Central memory CD8-positive, alpha-beta T cell (primary cell): ENCODE measurements at regions not wholly inside any gene's neighbourhood (a gene's known extent, or its start where the extent isn't known, plus 50 kb on each side); places are given as distances from the start of the nearest gene placed in this dataset.
"Not testable (repeated sequence)": the region's sequence is repeated elsewhere in the genome, so short reads cannot be mapped to it uniquely, and the experiment has no call there.

ENCODE experiments used
- ATAC-seq: fragments of 150-1000 bp; cut with Tn5 transposase; replicated peaks from 2 replicates; pipeline ENCODE4 v1.10.0; 2022; ENCODE audit warnings: mild to moderate bottlenecking, moderate FRiP score, moderate number of reproducible peaks; ENCODE audit not compliant: poor library complexity, severe bottlenecking; ENCODE audit errors: extremely low read depth
- DNase-seq, 2 donors: peaks; one replicate each; pipeline ENCODE4 v3.0.0; 2021; ENCODE audit warnings: low spot score in 2 of 2
- H3K27ac Mint-ChIP-seq: one replicate; pipeline ENCODE4 v1.8.0; 2022; ENCODE audit warnings: low read depth, mild to moderate bottlenecking, moderate library complexity, mixed read lengths
- H3K27me3 Mint-ChIP-seq: one replicate; pipeline ENCODE4 v1.8.0; 2022; ENCODE audit warnings: mixed read lengths
- H3K36me3 Mint-ChIP-seq: one replicate; pipeline ENCODE4 v1.8.0; 2022; ENCODE audit warnings: mild to moderate bottlenecking, moderate library complexity, mixed read lengths; ENCODE audit not compliant: insufficient read depth
- H3K4me1 Mint-ChIP-seq: one replicate; pipeline ENCODE4 v1.8.0; 2022; ENCODE audit warnings: mixed read lengths
- H3K4me3 Mint-ChIP-seq: one replicate; pipeline ENCODE4 v1.8.0; 2022; ENCODE audit warnings: mild to moderate bottlenecking, moderate library complexity, mixed read lengths
- H3K9me3 Mint-ChIP-seq: one replicate; pipeline ENCODE4 v1.8.0; 2022; ENCODE audit warnings: mixed read lengths

DNA sequence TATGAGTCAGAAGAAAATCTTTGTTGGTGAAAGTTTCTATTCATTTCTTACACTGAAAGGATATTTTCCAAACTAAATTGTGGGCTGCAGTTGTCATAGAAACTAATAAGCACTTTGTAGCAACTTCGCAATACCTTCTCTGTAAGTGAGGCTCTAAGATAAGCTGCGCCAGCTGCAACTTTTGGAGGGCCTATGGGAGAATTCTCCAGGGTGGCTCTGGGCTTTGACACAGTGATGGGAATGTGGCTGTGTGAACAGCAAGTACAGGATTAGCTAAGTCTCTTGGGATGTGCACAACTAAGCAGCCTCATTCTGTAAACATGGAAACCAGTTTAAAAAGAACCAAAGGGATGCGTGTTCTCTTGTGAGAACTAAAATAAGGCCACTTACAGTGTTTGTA lies 124.6 kb upstream of the SGO1 start:
- no peaks in the 10 kb centered on the region for H3K4me1 Mint-ChIP-seq
- H3K9me3 Mint-ChIP-seq: no peaks in the 10 kb centered on the region
- DNase-seq (no peak), ATAC-seq (no peak)
- no peak overlapping the region for H3K4me3 Mint-ChIP-seq
- H3K36me3 Mint-ChIP-seq: no peaks in the 10 kb centered on the region
- H3K27me3 Mint-ChIP-seq: no peaks in the 10 kb centered on the region
- H3K27ac Mint-ChIP-seq: no peak overlapping the region

DNA sequence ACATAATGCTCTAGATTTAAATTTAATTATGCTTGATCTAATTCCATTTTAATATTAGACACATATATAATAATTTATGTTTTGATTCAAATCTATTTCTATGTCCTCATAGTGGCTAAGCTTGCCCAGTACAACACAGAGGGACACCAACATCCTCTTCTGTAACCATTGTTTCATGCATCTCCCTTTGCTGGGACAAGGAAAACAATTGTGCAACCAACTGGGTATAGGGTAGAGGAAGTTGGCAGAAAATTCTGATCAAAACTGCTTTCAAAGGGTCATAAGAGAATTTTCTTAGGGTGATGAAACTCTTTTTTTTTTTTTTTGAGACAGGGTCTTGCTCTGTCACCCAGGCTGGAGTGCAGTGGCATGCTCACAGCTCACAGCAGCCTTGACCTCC lies 121.4 kb upstream of the SGO1 start:
- no peak overlapping the region for H3K27ac Mint-ChIP-seq
- no peaks in the 10 kb centered on the region for H3K36me3 Mint-ChIP-seq
- DNase-seq: no peak
- no peak for ATAC-seq
- H3K27me3 Mint-ChIP-seq: no peaks in the 10 kb centered on the region
- no peaks in the 10 kb centered on the region for H3K4me1 Mint-ChIP-seq
- H3K9me3 Mint-ChIP-seq: no peaks in the 10 kb centered on the region
- H3K4me3 Mint-ChIP-seq: no peak overlapping the region

DNA sequence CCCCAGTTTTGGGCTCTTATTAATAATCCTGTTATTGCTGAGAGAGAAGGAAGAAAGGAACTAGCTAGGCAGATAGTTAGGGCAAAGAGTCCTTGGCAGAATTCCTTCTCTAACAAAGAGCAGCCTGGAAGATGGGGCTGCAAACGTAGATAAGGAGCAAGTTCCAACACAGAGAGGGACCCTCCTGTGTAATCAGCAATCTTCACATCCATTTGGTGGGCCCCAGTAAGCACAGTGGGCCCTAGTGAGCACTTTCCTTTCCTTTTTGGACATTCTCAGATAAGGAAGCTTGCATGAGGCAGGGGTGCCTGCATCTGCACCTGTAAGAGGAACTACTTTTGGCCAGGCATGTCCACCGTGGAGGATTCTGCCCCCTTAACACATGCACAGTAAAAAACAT lies 119.6 kb upstream of the SGO1 start:
- ATAC-seq (no peak), DNase-seq (no peak)
- Mint-ChIP-seq H3K36me3 (no peaks in the 10 kb centered on the region), H3K9me3 (no peaks in the 10 kb centered on the region), H3K27ac (no peak overlapping the region), H3K4me1 (no peaks in the 10 kb centered on the region), H3K4me3 (no peak overlapping the region), H3K27me3 (no peaks in the 10 kb centered on the region)

DNA sequence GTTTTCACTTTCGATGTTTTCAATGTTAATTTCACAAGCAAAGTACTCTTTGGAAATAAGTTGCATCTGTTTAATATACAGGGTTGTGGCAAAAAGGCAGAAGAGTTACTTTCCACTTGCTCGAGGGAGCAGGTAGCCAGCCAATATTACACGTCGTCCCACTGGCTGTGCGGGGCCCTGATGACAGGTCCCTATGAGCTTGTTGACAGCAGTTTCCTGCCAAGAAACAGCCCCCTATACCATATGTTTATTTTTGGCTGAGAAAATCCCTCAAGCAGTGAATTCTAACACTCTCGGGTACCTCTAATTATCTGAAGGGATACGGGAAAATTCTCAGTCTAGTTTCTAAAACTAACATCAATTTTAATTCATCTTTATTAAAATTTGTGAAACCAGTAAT lies 116.8 kb upstream of the SGO1 start:
- ATAC-seq (no peak), DNase-seq (no peak)
- Mint-ChIP-seq H3K27me3 (no peaks in the 10 kb centered on the region), H3K9me3 (no peaks in the 10 kb centered on the region), H3K4me1 (no peaks in the 10 kb centered on the region), H3K36me3 (no peaks in the 10 kb centered on the region), H3K4me3 (no peak overlapping the region), H3K27ac (no peak overlapping the region)

DNA sequence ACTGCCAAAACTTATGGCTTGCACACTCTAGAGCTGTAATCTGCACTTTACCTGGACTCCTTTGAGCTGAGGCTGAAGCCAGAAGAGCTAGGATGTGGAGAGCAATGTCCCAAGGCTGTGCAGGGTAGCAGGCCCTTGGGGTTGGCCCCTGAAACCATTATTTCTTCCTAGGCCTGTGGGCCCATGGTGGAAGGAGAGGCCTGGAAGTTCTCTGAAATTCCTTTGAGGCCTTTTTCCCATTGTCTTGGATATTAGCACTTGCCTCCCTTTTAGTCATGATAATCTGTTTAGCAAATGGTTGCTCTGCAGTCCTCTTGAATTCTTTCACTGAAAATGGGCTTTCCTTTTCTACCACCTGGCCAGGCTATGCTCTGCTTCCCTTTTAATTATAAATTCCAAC lies 102.0 kb upstream of the SGO1 start:
- H3K4me1 Mint-ChIP-seq: no peaks in the 10 kb centered on the region
- H3K36me3 Mint-ChIP-seq: no peaks in the 10 kb centered on the region
- ATAC-seq (no peak), DNase-seq (no peak)
- peaks cover 37% of the 10 kb centered on the region for H3K9me3 Mint-ChIP-seq
- no peaks in the 10 kb centered on the region for H3K27me3 Mint-ChIP-seq
- no peak overlapping the region for H3K27ac Mint-ChIP-seq
- no peak overlapping the region for H3K4me3 Mint-ChIP-seq

DNA sequence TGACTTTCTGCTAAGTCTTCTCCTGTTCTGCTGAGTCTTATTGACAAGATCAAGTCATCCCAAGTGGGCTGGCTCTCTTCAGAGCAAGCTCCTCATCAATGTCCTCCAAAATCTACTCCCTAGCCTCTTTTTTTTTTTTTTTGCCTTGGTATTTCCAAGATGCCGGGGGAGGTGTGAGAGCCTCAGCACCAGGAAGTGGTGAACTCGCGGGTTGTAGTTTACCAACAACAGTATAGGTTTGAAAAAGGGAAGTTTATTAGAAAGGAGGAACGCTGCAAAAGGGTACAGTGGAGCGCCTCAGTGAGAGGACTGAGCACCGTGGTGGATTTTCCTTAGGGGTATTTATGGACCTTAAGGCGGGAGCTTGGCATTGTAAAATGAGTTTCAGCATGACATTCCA lies 94.3 kb upstream of the SGO1 start:
- H3K4me3 Mint-ChIP-seq: no peak overlapping the region
- DNase-seq (no peak), ATAC-seq (no peak)
- H3K27ac Mint-ChIP-seq: peak overlapping the region; percentile 46
- H3K36me3 Mint-ChIP-seq: peaks cover 2% of the 10 kb centered on the region
- H3K9me3 Mint-ChIP-seq: peaks cover 17% of the 10 kb centered on the region
- H3K4me1 Mint-ChIP-seq: peaks cover 7% of the 10 kb centered on the region
- no peaks in the 10 kb centered on the region for H3K27me3 Mint-ChIP-seq

DNA sequence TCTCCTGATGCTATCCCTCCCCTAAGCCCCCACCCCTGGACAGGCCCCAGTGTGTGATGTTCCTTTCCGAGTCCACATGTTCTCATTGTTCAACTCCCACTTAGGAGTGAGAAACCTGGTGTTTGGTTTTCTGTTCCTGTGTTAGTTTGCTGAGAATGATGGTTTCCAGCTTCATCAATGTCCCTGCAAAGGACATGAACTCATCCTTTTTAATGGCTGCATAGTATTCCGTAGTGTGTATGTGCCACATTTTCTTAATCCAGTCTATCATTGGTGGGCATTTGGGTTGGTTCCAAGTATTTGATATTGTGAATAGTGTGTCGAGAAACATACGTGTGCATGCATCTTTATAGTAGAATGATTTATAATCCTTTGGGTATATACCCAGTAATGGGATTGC lies 80.0 kb upstream of the SGO1 start:
- not testable (repeated sequence) for H3K4me1 Mint-ChIP-seq, H3K36me3 Mint-ChIP-seq, DNase-seq, ATAC-seq, H3K27me3 Mint-ChIP-seq, H3K27ac Mint-ChIP-seq, H3K4me3 Mint-ChIP-seq
- H3K9me3 Mint-ChIP-seq: peaks cover 15% of the 10 kb centered on the region

DNA sequence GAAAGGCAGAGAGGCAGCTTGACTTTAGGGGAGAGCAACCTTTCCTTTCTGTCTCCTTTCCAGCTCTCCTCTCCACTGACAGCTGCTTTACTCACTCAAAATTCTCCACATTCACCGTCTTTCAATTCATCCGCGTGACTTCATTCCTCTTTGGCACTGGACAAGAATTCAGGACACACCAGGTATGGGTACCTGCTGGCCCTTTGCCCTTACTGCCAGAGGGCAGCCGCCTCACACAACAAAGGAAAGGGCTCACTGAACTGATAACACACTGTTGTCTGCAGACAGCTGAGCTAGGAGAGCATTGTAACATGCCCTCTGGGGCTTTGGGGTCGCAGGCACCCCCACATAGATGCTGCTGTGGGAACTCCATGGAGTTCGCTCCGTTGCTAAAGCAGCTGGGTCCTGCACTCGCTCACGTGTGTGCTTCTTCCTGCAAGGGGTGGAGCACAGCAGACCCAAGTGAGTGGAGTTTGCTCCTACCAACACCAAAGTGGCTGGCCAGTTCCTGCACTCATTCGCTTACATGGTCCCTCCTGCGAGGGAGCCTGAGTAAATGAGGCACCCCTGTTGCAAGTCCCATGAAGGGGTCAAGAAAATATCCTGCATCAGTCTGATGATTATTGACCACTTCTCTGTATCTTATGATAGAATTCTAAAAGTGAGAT lies 79.0 kb upstream of the SGO1 start:
- Mint-ChIP-seq H3K4me1 (no peaks in the 10 kb centered on the region), H3K27me3 (no peaks in the 10 kb centered on the region), H3K36me3 (no peaks in the 10 kb centered on the region), H3K27ac (no peak overlapping the region), H3K9me3 (peaks cover 15% of the 10 kb centered on the region), H3K4me3 (no peak overlapping the region)
- no peak for ATAC-seq
- DNase-seq: no peak

DNA sequence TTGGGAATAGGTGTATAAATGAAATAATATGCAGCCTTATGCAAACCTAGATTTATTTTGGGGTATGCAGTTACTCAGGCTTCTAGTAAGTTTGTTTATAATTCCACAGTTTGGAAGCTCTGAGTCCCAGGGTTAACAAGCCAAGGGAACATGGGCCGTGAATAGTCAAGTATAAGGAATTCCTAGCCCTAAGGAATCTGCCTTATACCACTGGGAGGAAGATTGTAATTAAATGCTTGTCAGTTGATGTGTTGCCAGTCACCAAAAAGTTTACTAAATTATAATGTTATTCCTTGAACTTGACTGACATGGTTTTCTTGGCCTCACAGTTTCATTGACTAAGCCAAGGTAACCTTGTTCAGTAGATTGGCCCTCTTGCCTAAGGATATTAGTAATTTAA lies 72.4 kb upstream of the SGO1 start:
- DNase-seq (no peak), ATAC-seq (no peak)
- H3K27ac Mint-ChIP-seq: no peak overlapping the region
- peaks cover 18% of the 10 kb centered on the region for H3K27me3 Mint-ChIP-seq
- no peaks in the 10 kb centered on the region for H3K4me1 Mint-ChIP-seq
- H3K36me3 Mint-ChIP-seq: no peaks in the 10 kb centered on the region
- no peaks in the 10 kb centered on the region for H3K9me3 Mint-ChIP-seq
- H3K4me3 Mint-ChIP-seq: no peak overlapping the region

DNA sequence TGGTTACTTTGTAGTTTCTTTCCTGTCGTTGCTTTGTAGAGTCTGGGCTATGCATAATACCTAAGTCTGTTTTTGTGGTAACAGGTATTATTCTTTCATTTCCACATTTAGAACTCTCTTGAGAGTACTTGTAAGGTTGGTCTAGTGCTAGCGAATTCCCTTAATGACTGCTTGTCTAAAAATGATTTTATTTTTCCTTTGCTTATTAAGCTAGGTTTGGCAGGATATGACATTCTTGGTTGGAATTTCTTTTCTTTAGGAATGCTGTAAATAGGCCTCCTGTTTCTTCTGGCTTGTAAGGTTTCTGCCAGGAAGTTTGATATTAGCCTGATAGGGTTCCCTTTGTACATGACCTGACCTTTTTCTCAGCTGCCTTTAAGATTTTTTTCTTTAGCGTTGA lies 70.1 kb upstream of the SGO1 start:
- H3K27me3 Mint-ChIP-seq: peaks cover 20% of the 10 kb centered on the region
- H3K9me3 Mint-ChIP-seq: no peaks in the 10 kb centered on the region
- H3K36me3 Mint-ChIP-seq: no peaks in the 10 kb centered on the region
- no peak overlapping the region for H3K4me3 Mint-ChIP-seq
- no peak for ATAC-seq
- H3K4me1 Mint-ChIP-seq: no peaks in the 10 kb centered on the region
- H3K27ac Mint-ChIP-seq: no peak overlapping the region
- DNase-seq: no peak

DNA sequence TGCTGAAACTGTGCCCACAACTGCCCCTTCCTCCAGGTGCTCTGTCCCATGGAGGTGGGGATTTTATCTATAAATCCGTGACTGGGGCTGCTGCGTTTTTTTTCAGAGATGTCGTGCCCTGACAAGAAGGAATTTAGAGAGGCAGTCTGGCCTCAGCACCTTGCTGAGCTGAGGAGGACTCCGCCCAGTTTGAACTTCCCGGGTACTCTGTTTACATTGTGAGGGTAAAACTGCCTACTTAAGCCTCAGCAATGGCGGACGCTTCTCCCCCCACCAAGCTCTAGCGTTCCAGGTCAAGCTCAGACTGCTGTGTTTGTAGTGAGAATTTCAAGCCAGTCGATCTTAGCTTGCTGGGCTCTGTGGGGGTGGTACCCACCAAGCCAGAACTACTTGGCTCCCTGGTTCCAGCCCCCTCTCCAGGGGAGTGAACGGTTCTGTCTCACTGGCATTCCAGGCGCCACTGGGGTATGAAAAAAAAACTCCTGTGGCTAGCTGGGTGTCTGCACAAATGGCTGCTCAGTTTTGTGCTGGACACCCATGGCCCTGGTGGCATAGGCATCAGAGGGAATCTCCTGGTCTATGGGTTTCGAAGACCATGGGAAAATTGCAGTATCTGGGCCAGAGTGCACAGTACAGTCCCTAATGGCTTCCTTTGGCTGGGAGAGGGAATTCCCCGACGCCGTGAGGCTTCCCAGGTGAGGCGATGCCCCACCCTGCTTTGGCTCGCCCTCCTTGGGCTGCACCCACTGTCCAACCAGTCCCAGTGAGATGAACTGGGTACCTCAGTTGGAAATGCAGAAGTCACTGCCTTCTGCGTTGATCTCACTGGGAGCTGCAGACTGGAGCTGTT lies 68.5 kb upstream of the SGO1 start:
- Mint-ChIP-seq H3K27me3 (peaks cover 20% of the 10 kb centered on the region), H3K4me1 (no peaks in the 10 kb centered on the region), H3K9me3 (no peaks in the 10 kb centered on the region), H3K4me3 (no peak overlapping the region), H3K36me3 (no peaks in the 10 kb centered on the region), H3K27ac (no peak overlapping the region)
- ATAC-seq: no peak
- no peak for DNase-seq

DNA sequence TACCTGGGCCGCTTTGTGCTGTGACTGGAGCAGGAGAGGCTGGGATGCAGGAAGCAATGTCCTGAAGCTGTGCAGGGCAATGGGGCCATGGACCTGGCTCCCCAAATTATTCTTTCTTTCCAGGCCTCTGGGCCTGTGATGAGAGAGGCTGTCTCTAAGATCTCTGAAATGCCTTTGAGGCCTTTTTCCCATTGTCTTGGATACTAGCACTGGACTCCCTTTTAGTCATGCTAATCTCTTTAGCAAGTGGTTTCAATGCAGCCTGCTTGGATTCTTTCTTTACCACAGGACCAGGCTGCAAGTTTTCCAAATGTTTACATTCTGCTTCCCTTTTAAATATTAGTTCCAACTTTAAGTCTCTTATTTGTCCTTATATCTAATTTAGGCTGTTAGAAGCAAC lies 64.8 kb upstream of the SGO1 start:
- H3K27ac Mint-ChIP-seq: no peak overlapping the region
- DNase-seq: no peak
- H3K27me3 Mint-ChIP-seq: peaks cover 20% of the 10 kb centered on the region
- H3K4me1 Mint-ChIP-seq: no peaks in the 10 kb centered on the region
- H3K9me3 Mint-ChIP-seq: no peaks in the 10 kb centered on the region
- H3K4me3 Mint-ChIP-seq: no peak overlapping the region
- ATAC-seq: no peak
- peaks cover 1% of the 10 kb centered on the region for H3K36me3 Mint-ChIP-seq

DNA sequence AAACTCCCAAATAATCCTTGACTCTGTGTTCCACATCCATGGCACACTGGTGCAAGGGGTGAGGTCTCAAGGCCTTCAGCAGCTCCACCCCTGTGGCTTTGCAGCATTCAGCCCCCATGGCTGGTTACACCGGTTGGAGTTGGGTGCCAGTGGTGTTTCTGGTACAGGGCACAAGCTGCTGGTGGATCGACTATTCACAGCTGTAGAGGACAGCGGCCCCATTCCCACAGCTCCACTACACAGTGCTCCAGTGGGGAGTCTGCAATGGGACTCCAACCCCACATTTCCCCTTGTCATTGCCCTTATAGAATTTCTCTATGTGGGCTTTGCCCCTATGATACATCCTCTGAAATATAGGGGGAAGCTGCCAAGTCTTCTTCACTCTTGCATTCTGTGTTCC lies 64.3 kb upstream of the SGO1 start:
- H3K36me3 Mint-ChIP-seq: peaks cover 1% of the 10 kb centered on the region
- no peak overlapping the region for H3K27ac Mint-ChIP-seq
- no peaks in the 10 kb centered on the region for H3K9me3 Mint-ChIP-seq
- DNase-seq: no peak
- H3K27me3 Mint-ChIP-seq: peaks cover 15% of the 10 kb centered on the region
- H3K4me3 Mint-ChIP-seq: no peak overlapping the region
- H3K4me1 Mint-ChIP-seq: no peaks in the 10 kb centered on the region
- no peak for ATAC-seq
